GM12891 (cell line): ENCODE measurements at regions not wholly inside any gene's neighbourhood (a gene's known extent, or its start where the extent isn't known, plus 50 kb on each side); places are given as distances from the start of the nearest gene placed in this dataset.

Source experiments
- PAX5 ChIP-seq: IDR thresholded peaks from 2 replicates; pipeline ENCODE4 v1.6.1; 2011; ENCODE audit warnings: low read length, moderate library complexity, mild to moderate bottlenecking; ENCODE audit not compliant: insufficient read depth, severe bottlenecking
- POLR2A ChIP-seq: IDR thresholded peaks from 2 replicates; pipeline ENCODE4 v1.6.1; 2011; ENCODE audit warnings: low read depth, low read length, control low read depth
- POLR2AphosphoS5 ChIP-seq: IDR thresholded peaks from 2 replicates; pipeline ENCODE4 v1.6.1; 2011; ENCODE audit warnings: low read depth, low read length, control low read depth
- POU2F2 ChIP-seq: IDR thresholded peaks from 2 replicates; pipeline ENCODE4 v1.6.1; 2011; ENCODE audit warnings: low read depth, mild to moderate bottlenecking, control low read depth, low read length, moderate library complexity
- SPI1 ChIP-seq: IDR thresholded peaks from 2 replicates; pipeline ENCODE4 v1.6.1; 2011; ENCODE audit warnings: low read depth, low read length, control low read depth
- TAF1 ChIP-seq: IDR thresholded peaks from 2 replicates; pipeline ENCODE4 v1.6.1; 2011; ENCODE audit warnings: low read depth, low read length, control low read depth

DNA sequence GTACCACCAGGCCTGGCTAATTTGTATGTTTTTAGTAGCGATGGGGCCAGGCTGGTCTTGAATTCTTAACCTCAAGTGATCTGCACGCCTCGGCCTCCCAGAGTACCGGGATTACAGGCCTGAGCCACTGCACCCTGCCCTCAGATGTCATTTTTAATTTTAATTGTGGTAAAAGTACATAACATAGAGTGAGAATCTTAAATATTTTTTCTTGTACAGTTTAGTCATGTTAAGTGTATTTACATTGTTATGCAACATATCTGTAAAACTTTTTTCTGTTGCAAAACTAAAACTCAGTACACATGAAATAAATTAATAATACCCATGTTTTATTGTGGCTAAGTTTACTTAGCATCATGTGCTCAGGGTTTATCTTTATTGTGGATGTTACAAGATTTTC is 231.4 kb downstream of the ALG10 start:
- no peak for TF ChIP-seq POLR2AphosphoS5
- no peak for TF ChIP-seq POLR2A
- TF ChIP-seq POU2F2: no peak
- TF ChIP-seq TAF1: no peak
- no peak for TF ChIP-seq PAX5
- TF ChIP-seq SPI1: no peak
